NCI-H1930 (cell line): ENCODE measurements at regions not wholly inside any gene's neighbourhood (a gene's known extent, or its start where the extent isn't known, plus 50 kb on each side); places are given as distances from the start of the nearest gene placed in this dataset.
"Not testable (repeated sequence)": the region's sequence is repeated elsewhere in the genome, so short reads cannot be mapped to it uniquely, and the experiment has no call there.

Experiments used
- DNase-seq, 2 experiments: peaks; one replicate each; lab custom pipeline; 2025; lab: John Stamatoyannopoulos, UW

DNA sequence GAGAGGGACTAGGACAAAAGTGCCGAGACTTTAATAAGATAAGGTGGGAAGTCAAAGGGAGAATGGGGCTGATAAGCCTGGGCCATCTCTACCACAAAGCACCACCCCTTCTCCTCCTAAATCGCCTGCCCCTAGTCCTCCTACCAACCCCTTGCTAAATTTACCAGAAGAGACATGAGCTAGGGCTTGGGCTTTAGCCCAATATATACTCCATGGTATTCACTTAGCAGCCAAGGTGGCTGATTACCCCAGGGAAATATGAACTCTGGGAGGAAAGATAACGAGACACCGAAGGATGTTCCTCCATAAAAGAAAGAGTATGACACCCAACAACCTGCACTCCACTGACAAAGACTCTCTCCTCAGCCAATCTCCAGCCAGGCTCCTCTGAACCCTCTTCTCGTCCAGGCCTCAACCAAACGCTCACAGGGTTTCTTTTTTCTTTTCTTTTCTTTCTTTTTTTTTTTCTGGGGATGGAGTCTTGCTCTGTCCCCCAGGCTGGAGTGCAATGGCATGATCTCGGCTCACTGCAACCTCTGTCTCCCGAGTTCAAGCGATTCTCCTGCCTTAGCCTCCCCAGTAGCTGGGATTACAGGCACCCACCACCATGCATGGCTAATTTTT lies 610.2 kb downstream of the UQCRFS1 start:
- DNase-seq: no peak

DNA sequence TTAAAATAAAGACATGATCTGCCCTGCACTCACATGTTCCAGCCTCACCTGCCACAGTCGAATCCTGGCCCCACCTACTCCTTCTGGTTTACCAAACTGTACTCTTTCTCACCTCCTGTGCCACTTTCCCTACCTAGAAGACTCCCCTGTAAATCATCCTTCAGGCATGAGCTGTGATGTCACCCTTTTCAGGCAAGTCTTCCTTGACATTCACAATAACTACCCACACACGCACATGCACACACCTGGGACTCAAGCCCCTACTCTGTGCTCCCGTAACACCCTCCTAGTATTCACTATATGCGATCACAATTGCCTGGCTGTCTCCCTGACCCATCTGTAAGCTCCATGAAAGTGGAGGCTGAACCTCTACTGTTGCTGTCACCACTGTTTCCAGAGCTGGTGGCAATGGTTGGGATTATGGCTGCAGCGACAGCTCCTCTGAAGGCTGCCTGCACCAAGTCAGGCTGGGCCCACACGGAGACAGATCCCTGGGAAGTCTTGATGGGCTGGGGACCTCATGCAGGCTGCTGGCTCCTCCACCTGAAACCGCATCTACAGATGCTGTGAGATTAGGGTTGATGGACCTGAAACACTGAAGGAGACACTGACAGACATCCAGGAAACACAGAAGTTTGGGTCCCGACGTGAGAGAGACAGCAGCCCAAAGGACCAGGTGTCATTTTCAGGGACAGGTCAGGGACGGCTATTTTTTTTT lies 611.1 kb downstream of the UQCRFS1 start:
- no peak for DNase-seq

DNA sequence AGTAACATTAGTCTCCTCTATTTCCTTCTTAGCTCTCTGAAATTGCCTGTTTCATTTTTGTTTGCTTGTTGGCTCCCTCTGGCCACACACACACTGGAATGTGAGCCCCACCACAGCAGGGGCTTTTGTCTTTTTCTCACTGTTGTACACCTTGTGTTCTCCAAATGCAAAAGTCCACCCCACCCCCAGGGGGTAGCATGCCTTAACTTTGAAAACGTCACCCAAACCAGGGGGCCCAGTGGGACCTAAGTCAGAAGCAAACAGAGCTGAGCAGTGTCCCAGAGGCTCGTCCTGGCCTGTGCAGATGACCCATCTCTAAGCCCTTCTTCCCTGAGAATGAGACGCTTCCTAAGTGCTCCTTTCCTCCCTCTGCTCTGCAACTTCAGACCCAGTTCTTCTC lies 614.1 kb downstream of the UQCRFS1 start:
- no peak for DNase-seq

DNA sequence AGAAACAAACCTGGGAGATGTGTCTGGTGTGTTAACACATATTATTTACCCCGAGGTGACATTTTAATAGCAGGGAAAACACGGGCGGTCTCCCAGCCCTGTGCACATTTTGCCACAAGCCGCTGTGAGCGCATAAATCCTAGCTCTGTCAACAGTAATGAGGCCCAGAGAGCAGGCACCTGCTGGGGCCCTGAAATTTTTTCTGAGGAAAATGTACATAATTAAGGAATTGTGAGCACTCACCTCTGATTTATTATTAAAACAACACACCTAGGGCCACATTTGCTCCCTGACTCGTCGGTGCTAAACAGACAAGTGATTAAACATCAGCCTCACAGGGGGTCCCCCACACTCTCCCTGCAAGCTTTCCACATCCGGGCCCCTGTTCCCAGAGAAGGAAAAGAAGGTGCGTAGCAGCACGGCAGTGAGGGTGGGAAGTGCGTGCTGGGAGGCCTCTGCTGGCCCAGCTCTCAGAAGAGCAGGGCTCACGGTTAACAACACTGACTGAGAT lies 616.3 kb downstream of the UQCRFS1 start:
- DNase-seq: no peak

DNA sequence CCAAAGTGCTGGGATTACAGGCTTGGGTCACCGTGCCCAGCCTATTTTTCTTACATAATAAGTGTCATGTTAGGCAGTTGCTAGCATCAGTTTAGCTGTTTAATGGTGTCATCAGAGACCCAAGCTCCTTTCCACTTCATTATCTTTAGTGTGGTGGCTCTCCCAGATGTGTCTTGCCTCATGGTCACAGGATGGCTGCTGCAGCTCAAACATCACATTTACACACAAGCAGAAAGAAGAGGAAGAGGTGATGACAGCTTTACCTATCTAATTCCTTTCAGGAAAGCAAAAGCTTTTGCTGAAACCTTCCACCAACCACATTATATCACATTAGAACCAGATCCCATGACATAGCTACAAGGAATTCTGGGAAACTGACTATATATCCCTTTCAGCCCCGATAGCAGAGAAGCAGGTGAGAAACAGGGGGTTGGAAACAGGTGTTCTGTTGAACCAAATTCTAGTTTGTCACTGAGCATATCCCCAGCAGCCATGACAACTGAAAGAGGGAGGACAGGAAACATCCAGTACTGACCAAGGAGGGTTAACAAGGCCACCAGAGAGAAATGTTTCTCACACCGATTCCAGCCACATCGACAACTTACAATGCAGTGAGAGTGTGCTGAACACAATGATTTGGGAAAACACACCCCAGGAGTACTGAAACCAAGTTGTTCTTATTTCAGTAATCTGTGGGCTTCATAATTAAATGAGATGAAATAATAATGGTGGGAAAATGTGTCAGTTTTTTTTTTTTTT lies 617.0 kb downstream of the UQCRFS1 start:
- no peak for DNase-seq

DNA sequence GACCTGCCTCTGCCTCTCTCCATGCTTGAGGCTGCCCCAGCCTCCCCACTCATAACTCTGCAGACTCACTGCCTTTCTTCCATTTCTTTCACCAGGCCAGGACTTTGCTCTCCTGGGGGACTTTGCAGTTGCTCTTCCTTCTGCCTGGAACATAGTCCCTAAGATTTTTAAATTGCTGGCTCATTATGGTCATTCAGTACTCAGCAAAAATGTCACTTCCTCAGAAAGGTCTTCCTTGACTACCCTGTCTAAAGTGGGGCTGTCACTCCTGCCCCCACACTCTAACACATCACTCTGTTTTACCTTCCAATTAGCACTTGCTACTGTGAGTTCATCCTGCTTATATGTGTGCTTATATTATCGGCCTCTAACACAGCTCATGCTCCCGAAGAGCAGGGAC lies 618.2 kb downstream of the UQCRFS1 start:
- DNase-seq: no peak

DNA sequence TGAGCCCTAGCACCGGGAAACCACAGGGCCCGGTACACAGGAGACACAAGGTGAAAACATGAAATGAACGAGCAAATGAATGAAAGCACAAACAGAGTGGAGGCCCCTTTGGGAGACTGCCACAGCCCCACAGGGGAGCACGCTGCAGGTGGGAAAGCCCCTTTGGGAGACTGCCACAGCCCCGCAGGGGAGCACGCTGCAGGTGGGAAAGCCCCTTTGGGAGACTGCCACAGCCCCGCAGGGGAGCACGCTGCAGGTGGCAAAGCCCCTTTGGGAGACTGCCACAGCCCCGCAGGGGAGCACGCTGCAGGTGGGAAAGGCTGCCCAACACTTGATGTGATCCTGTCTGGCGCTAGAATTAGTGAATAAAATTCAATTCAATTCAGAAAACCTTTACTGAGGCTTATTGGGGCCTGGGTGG lies 623.0 kb downstream of the UQCRFS1 start:
- not testable (repeated sequence) for DNase-seq

DNA sequence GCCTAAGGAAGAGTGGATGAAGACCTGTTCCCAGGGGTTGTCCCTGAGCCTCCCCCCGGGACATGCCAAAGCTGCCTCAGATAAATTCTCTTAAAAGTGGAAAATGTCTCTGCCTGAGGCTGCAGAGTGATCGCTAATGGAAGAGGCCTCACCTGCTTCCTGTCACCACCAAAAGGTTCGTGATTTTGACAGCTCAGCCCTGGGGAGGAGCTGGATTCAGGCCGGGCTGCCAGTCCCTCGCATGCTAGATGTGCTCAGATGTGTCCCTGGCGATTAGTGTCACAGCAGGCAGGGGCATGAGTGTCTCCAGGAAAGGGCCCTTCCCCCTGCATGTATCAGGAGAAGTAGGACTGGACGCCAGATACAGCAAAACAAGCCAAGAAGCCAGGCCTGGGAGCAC lies 626.5 kb downstream of the UQCRFS1 start:
- DNase-seq: no peak

DNA sequence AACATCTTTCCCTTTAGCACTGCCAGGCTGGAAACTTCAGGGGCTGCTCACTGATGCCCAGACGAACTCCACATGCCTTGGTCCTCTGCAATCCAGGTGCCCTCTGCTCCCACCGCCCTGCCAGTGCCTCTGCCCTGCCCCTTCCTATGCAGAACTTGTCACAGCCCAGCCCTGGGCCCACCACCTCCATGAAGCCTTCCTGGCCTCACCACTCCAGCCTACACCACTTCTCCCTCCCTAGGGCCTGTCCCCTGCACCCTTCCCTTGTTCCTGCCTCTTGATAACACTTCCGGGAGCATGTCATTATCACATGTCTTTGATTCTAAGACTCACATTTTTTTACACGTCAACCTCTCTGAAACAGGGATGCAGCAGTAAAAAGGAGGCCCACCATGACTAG lies 627.2 kb downstream of the UQCRFS1 start:
- no peak for DNase-seq

DNA sequence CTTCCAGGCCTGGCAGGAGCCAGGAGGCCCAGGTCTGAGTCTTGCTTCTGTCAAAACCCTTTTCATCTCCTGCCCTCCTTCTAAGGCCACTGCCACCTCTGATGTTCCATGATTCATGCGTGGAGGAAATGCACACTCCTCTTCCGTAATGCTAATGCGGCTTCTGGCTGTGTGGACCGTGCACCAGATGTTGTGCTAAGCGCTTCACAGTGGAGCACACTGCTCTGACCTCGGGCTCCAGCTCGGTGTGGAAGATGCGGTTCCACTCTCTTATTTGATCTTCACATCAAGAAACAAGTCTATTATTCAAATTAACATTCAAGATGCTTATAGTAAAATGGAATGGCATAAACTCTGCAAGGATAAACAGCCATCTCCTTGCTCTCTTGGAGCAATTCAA lies 629.2 kb downstream of the UQCRFS1 start:
- no peak for DNase-seq

DNA sequence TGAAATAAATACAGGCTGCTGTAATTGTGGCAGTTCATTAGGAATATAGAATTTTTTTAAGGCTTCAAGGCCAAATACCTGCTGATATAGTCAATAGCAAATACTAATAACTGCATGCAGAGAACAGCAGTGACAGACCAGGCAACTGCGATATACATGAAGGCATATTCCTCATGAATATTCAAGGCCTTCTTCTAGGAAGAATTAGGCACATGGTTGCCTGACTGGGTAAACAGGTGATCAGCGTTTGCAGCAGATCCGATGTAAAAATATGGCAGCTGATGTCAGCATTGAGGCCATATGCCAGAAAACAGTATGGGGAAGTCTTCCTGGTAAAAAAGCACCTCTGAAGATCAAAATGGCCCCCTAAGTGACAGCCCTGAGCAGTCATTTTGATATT lies 629.7 kb downstream of the UQCRFS1 start:
- DNase-seq: no peak

DNA sequence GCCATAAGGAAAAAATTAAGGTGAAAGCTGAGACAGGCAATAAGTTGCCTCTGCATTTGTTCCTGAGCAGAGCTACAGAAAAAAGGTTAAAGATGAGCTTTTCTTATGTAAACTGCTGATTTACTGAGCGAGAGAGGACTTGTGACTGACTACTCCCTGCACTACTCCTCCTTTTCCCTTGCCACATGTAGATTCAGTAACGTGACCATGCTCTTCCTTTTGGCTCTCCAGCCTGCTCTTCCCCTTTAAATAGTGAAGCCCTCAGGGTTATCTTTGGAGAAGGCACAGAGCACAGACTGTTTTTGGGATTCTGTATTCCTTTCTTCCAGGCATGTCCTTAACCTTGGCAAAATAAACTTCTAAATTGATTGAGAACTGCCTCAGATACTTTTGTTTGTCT lies 630.2 kb downstream of the UQCRFS1 start:
- DNase-seq: no peak

DNA sequence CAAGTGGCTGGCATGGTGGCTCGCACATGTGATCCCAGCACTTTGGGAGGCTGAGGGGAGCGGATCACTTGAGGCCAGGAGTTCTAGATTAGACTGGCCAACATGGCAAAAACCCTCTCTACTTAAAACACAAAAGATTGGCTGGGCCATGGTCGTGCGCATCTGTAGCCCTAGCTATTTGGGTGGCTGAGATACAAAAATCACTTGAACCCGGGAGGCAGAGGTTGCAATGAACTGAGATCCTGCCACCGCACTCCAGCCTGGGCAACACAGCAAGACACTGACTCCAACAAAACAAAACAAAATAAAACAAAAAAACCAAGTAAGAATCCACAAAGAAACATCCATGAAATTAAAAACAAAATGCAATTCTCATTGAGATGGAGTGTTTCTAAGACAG lies 630.6 kb downstream of the UQCRFS1 start:
- no peak for DNase-seq

DNA sequence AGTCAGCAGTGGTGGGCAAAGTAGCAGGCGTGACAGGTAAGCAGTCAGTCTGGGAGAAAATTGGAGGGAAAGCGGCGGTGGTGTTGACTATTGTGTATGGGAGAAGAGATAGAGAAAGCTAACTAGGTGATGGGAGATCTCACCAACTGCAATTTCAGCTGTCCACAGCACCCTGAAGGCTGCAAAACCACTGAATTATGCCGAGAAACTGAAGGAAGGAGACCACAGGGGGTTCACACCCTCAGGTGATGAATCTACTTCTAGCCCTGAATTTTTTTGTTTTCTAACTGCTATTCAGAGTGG lies 631.5 kb downstream of the UQCRFS1 start:
- no peak for DNase-seq

DNA sequence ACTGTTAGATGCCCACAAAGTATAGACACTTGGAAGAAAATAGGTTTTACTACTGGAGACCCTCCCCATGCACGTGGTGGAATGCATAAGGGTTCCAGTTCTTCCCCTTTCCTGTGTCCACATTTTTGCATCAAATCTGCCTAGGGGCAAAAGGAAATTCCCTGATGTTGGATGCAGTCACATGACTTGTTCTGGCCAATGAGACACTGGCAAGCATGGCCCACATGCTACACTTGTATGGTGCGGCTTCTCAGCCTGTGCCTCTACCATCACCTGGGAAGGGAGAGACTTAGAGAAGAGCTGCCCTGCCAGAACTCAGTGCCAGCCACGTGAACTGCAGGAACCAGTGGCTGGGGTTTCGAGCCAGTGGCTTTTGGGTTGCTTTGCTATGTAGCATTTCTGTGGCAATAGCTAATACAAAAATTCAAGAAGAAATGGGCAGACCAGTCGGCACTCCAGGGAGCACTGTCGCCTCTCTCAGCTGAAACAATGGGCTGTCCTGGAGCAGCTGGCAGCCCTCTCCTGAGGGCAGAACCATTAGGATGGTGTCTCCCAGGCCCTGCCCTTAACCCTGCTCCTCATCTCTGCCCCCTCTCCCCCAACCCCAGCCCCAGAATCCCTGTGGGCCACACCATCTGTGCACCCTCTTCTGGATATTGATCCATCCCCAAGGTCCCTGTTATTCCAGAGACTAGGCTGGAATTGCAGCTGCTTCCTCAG lies 634.0 kb downstream of the UQCRFS1 start:
- no peak for DNase-seq

DNA sequence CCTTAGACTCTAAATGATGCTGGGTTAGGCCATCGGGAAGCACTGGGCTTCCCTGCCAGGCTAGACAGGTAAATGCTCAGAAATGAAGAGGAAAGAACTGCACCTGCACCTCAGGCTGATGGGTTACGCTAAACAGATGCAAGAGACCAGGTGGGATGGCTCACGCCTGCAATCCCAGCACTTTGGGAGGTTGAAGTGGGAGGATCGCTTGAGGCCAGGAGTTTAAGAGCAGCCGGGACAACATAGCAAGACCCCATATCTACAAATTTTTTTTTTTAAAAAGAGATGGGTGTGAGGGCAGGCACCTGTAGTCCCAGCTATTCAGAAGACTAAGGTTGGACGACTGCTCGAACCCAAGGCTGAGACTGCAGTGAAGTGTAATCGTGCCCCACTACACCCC lies 634.7 kb downstream of the UQCRFS1 start:
- DNase-seq: no peak

DNA sequence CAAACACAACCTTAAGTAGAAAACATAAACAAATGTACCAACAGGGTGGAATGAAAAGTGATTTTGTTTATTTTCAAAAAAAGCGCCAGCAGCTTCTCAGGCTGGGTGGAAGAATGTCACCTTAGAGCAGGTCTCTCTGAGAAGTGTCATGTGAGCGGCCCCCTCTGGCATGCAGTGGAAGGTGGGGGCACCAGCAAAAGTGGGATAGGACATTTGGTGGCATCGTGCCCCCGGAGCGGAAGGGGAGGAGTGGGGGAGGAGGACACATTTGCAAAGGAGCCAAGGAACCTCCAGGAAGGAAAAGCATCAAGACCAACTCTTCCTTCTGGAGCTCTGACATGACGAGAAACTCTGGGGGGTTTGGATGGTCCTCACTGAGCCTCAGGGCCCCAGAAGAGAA lies 635.3 kb downstream of the UQCRFS1 start:
- DNase-seq: no peak

DNA sequence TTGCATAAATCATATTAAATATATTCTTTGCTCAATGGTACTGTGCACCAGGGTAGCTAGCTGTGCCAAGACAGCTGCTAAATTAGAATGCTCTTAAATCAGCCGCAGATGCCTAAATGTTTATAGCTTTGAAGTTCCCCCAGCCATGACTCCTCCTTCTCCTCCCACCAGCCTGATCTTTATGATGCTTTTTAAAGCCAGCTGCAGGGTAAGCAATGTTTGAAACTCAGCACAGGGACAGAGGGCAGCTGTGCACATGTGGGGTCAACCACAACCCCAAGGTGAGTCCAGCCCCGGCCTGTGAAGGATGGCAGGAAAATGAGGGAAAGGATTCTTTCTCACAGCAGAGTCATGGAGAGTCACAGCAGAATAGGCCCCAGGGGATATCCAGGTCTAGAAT lies 635.7 kb downstream of the UQCRFS1 start:
- no peak for DNase-seq

DNA sequence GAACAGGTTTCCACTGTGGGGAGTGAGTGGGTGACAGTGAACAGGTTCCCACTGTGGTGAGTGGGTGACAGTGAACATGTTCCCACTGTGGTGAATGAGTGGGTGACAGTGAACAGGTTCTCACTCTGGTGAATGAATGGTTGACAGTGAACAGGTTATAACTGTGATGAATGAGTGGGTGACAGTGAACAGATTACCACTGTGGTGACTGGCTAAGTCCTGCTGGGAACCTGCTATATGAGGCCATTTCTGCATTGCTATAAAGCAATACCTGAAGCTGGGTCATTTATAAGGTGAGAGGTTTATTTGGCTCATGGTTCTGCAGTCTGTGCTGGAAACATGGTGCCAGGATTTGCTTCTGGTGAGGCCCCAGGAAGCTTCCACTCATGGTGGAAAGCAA lies 637.1 kb downstream of the UQCRFS1 start:
- DNase-seq: no peak

DNA sequence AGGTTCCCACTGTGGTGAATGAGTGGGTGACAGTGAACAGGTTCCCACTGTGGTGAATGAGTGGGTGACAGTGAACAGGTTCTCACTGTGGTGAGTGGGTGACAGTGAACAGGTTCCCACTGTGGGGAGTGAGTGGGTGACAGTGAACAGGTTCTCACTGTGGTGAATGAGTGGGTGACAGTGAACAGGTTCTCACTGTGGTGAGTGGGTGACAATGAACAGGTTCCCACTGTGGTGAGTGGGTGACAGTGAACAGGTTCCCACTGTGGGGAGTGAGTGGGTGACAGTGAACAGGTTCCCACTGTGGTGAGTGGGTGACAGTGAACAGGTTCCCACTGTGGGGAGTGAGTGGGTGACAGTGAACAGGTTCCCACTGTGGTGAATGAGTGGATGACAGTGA lies 637.6 kb downstream of the UQCRFS1 start:
- not testable (repeated sequence) for DNase-seq

DNA sequence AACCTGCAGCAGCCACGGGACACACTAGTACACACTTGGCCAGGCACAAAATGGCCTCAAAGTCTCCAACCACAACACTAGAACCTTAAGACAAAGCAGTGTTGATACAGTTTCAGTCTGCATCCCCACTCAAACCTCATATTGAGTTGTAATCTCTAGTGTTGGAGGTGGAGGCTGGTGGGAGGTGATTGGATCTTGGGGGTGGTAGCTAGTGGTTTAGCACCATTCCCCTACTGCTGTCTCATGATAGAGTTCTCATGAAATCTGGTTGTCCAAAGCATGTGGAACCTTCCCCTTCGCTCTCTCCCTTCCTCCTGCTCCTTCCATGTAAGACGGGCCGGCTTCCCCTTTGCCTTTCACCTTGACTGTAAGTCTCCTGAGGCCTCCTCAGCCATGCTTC lies 638.7 kb downstream of the UQCRFS1 start:
- DNase-seq: no peak
